CD4-positive, CD25-positive, alpha-beta regulatory T cell (primary cell): ENCODE measurements at regions not wholly inside any gene's neighbourhood (a gene's known extent, or its start where the extent isn't known, plus 50 kb on each side); places are given as distances from the start of the nearest gene placed in this dataset.
A peak's percentile ranks its signal among the peaks of the same experiment; 100 is the strongest.
"Not testable (repeated sequence)": the region's sequence is repeated elsewhere in the genome, so short reads cannot be mapped to it uniquely, and the experiment has no call there.

Experiments
- ATAC-seq, 2 donors: fragments of 150-1000 bp; cut with Tn5 transposase; one replicate each; pipeline ENCODE4 v1.10.0; 2021; ENCODE audit warnings: low read depth in 2 of 2, moderate number of reproducible peaks in 2 of 2, moderate library complexity in 1 of 2
- DNase-seq, 3 donors: peaks; one replicate each; pipeline versions ENCODE4 v3.0.0 to v3.0.0-alpha.2; 2012 to 2022; ENCODE audit warnings: mixed read lengths in 1 of 3
- H3K27ac ChIP-seq: one replicate; pipeline ENCODE4 v1.7.0; 2013; ENCODE audit warnings: mild to moderate bottlenecking, low read length; ENCODE audit not compliant: insufficient read depth, poor library complexity, severe bottlenecking
- H3K27me3 ChIP-seq: one replicate; pipeline ENCODE4 v1.7.0; 2013; ENCODE audit warnings: low read length; ENCODE audit not compliant: control insufficient read depth, insufficient read depth
- H3K36me3 ChIP-seq: one replicate; pipeline ENCODE4 v1.7.0; 2013; ENCODE audit warnings: mild to moderate bottlenecking, low read length, moderate library complexity; ENCODE audit not compliant: control insufficient read depth, insufficient read depth
- H3K4me1 ChIP-seq: 2 replicates; pipeline ENCODE4 v1.7.0; 2013; ENCODE audit warnings: mild to moderate bottlenecking, low read length; ENCODE audit not compliant: insufficient read depth, control insufficient read depth, poor library complexity, severe bottlenecking
- H3K4me3 ChIP-seq: one replicate; pipeline ENCODE4 v1.7.0; 2013; ENCODE audit warnings: low read depth, mild to moderate bottlenecking, low read length, moderate library complexity
- H3K9me3 ChIP-seq, 2 experiments: 1 replicate in 1 of 2; 2 replicates in 1 of 2; pipeline ENCODE4 v1.7.0; 2013; ENCODE audit warnings: low read length in 2 of 2, mild to moderate bottlenecking in 1 of 2, moderate library complexity in 1 of 2; ENCODE audit not compliant: control insufficient read depth in 2 of 2
- H3K27ac Mint-ChIP-seq, 3 donors: one replicate each; pipeline ENCODE4 v1.8.0; 2020 to 2022; ENCODE audit warnings: mild to moderate bottlenecking in 3 of 3, mixed read lengths in 3 of 3, moderate library complexity in 2 of 3
- H3K27me3 Mint-ChIP-seq: one replicate; pipeline ENCODE4 v1.8.0; 2022; ENCODE audit warnings: mild to moderate bottlenecking, mixed read lengths
- H3K36me3 Mint-ChIP-seq: one replicate; pipeline ENCODE4 v1.8.0; 2020; ENCODE audit warnings: mixed read lengths
- H3K4me1 Mint-ChIP-seq, 4 donors: one replicate each; pipeline ENCODE4 v1.8.0; 2020 to 2022; ENCODE audit warnings: mixed read lengths in 4 of 4, mild to moderate bottlenecking in 1 of 4
- H3K4me3 Mint-ChIP-seq, 4 donors: one replicate each; pipeline ENCODE4 v1.8.0; 2020 to 2022; ENCODE audit warnings: mild to moderate bottlenecking in 4 of 4, mixed read lengths in 4 of 4, moderate library complexity in 3 of 4
- H3K9me3 Mint-ChIP-seq, 7 donors: one replicate each; pipeline ENCODE4 v1.8.0; 2020 to 2022; ENCODE audit warnings: mixed read lengths in 7 of 7, mild to moderate bottlenecking in 3 of 7, moderate library complexity in 2 of 7

GRCh38 chr1:190832511-190832910 lies 354.8 kb upstream of the BRINP3 start:
- H3K27ac ChIP-seq, result no peak overlapping the region
- no peaks in the 10 kb centered on the region for H3K27me3 ChIP-seq
- DNase-seq (no peak), ATAC-seq (no peak)
- H3K27ac Mint-ChIP-seq, result no peak overlapping the region
- no peaks in the 10 kb centered on the region for H3K4me1 Mint-ChIP-seq
- no peaks in the 10 kb centered on the region for H3K9me3 ChIP-seq
- H3K36me3 ChIP-seq, result no peaks in the 10 kb centered on the region
- H3K9me3 Mint-ChIP-seq, result peaks cover 0 to 22% (median 2%) of the 10 kb centered on the region in 7 donors
- no peak overlapping the region for H3K4me3 ChIP-seq
- no peaks in the 10 kb centered on the region for H3K36me3 Mint-ChIP-seq
- no peak overlapping the region for H3K4me3 Mint-ChIP-seq
- no peaks in the 10 kb centered on the region for H3K27me3 Mint-ChIP-seq
- H3K4me1 ChIP-seq, result no peaks in the 10 kb centered on the region

GRCh38 chr1:190835658-190836057 lies 358.0 kb upstream of the BRINP3 start:
- Mint-ChIP-seq H3K4me1 (no peaks in the 10 kb centered on the region), H3K9me3 (peaks cover 0 to 20% (median 3%) of the 10 kb centered on the region in 7 donors), H3K4me3 (no peak overlapping the region), H3K27ac (no peak overlapping the region), H3K27me3 (no peaks in the 10 kb centered on the region), H3K36me3 (no peaks in the 10 kb centered on the region)
- DNase-seq (no peak), ATAC-seq (no peak)
- Histone ChIP-seq H3K36me3 (no peaks in the 10 kb centered on the region), H3K27ac (no peak overlapping the region), H3K4me3 (no peak overlapping the region), H3K27me3 (no peaks in the 10 kb centered on the region), H3K9me3 (no peaks in the 10 kb centered on the region), H3K4me1 (no peaks in the 10 kb centered on the region)

- H3K4me1 ChIP-seq, H3K9me3 ChIP-seq, DNase-seq, H3K4me3 Mint-ChIP-seq, H3K4me3 ChIP-seq, H3K27me3 ChIP-seq, H3K36me3 Mint-ChIP-seq, H3K27ac ChIP-seq, ATAC-seq, H3K27me3 Mint-ChIP-seq, H3K4me1 Mint-ChIP-seq, H3K36me3 ChIP-seq: not testable (repeated sequence)
- Mint-ChIP-seq H3K9me3 (peaks cover 0 to 16% (median 3%) of the 10 kb centered on the region in 7 donors), H3K27ac (peak overlapping the region in 1 of 3 donors; percentile 49)
Observed at GRCh38 chr1:190837200-190837599, 359.5 kb upstream of the BRINP3 start.

GRCh38 chr1:190837888-190838287 lies 360.2 kb upstream of the BRINP3 start:
- no peak for ATAC-seq
- no peaks in the 10 kb centered on the region for H3K4me1 ChIP-seq
- no peaks in the 10 kb centered on the region for H3K27me3 ChIP-seq
- H3K9me3 Mint-ChIP-seq, result peaks cover 0 to 16% (median 5%) of the 10 kb centered on the region in 7 donors
- H3K4me1 Mint-ChIP-seq, result no peaks in the 10 kb centered on the region
- H3K4me3 ChIP-seq, result no peak overlapping the region
- H3K9me3 ChIP-seq, result no peaks in the 10 kb centered on the region
- no peak for DNase-seq
- no peak overlapping the region for H3K27ac Mint-ChIP-seq
- H3K27ac ChIP-seq, result no peak overlapping the region
- no peaks in the 10 kb centered on the region for H3K36me3 ChIP-seq
- H3K36me3 Mint-ChIP-seq, result no peaks in the 10 kb centered on the region
- H3K4me3 Mint-ChIP-seq, result no peak overlapping the region
- H3K27me3 Mint-ChIP-seq, result no peaks in the 10 kb centered on the region

- no peak overlapping the region for H3K27ac Mint-ChIP-seq
- no peaks in the 10 kb centered on the region for H3K4me1 Mint-ChIP-seq
- H3K27me3 Mint-ChIP-seq, result no peaks in the 10 kb centered on the region
- Histone ChIP-seq H3K4me1 (no peaks in the 10 kb centered on the region), H3K27me3 (no peaks in the 10 kb centered on the region), H3K4me3 (no peak overlapping the region), H3K27ac (no peak overlapping the region), H3K9me3 (no peaks in the 10 kb centered on the region), H3K36me3 (no peaks in the 10 kb centered on the region)
- peaks cover 0 to 8% (median 5%) of the 10 kb centered on the region in 7 donors for H3K9me3 Mint-ChIP-seq
- H3K4me3 Mint-ChIP-seq, result no peak overlapping the region
- DNase-seq (no peak), ATAC-seq (no peak)
- no peaks in the 10 kb centered on the region for H3K36me3 Mint-ChIP-seq
Observed at GRCh38 chr1:190847166-190847565, 369.5 kb upstream of the BRINP3 start.

GRCh38 chr1:190849346-190849745 lies 371.7 kb upstream of the BRINP3 start:
- DNase-seq (no peak), ATAC-seq (no peak)
- H3K27ac ChIP-seq, result no peak overlapping the region
- H3K9me3 Mint-ChIP-seq, result peaks cover 2 to 13% (median 4%) of the 10 kb centered on the region in 7 donors
- H3K9me3 ChIP-seq, result no peaks in the 10 kb centered on the region
- H3K36me3 ChIP-seq, result no peaks in the 10 kb centered on the region
- no peaks in the 10 kb centered on the region for H3K27me3 ChIP-seq
- H3K36me3 Mint-ChIP-seq, result no peaks in the 10 kb centered on the region
- H3K4me3 ChIP-seq, result no peak overlapping the region
- H3K4me3 Mint-ChIP-seq, result no peak overlapping the region
- H3K27me3 Mint-ChIP-seq, result no peaks in the 10 kb centered on the region
- no peak overlapping the region for H3K27ac Mint-ChIP-seq
- no peaks in the 10 kb centered on the region for H3K4me1 ChIP-seq
- no peaks in the 10 kb centered on the region for H3K4me1 Mint-ChIP-seq

- Mint-ChIP-seq H3K9me3 (peaks cover 0 to 22% (median 4%) of the 10 kb centered on the region in 7 donors), H3K27me3 (no peaks in the 10 kb centered on the region), H3K27ac (peak overlapping the region in 1 of 3 donors; percentile 35), H3K36me3 (no peaks in the 10 kb centered on the region), H3K4me3 (no peak overlapping the region), H3K4me1 (no peaks in the 10 kb centered on the region)
- H3K4me1 ChIP-seq, result no peaks in the 10 kb centered on the region
- H3K9me3 ChIP-seq, result no peaks in the 10 kb centered on the region
- H3K36me3 ChIP-seq, result no peaks in the 10 kb centered on the region
- H3K27ac ChIP-seq, result no peak overlapping the region
- DNase-seq (no peak), ATAC-seq (no peak)
- no peak overlapping the region for H3K4me3 ChIP-seq
- no peaks in the 10 kb centered on the region for H3K27me3 ChIP-seq
Observed at GRCh38 chr1:190852611-190853010, 374.9 kb upstream of the BRINP3 start.

- Mint-ChIP-seq H3K4me3 (no peak overlapping the region), H3K9me3 (peaks cover 0 to 43% (median 9%) of the 10 kb centered on the region in 7 donors)
- H3K27me3 ChIP-seq, result no peaks in the 10 kb centered on the region
Observed at GRCh38 chr1:190858140-190858539, 380.5 kb upstream of the BRINP3 start.

More at GRCh38 chr1:190858140-190858539, 380.5 kb upstream of the BRINP3 start:
- Mint-ChIP-seq H3K36me3 (no peaks in the 10 kb centered on the region), H3K4me1 (no peaks in the 10 kb centered on the region), H3K27ac (no peak overlapping the region), H3K27me3 (no peaks in the 10 kb centered on the region)
- H3K27ac ChIP-seq, result no peak overlapping the region
- H3K36me3 ChIP-seq, result no peaks in the 10 kb centered on the region
- H3K4me3 ChIP-seq, result no peak overlapping the region
- DNase-seq (no peak), ATAC-seq (no peak)
- no peaks in the 10 kb centered on the region for H3K4me1 ChIP-seq
- H3K9me3 ChIP-seq, result peaks cover 0 to 5% of the 10 kb centered on the region in 2 experiments
